HG02763 (cell line): ENCODE measurements at regions not wholly inside any gene's neighbourhood (a gene's known extent, or its start where the extent isn't known, plus 50 kb on each side); places are given as distances from the start of the nearest gene placed in this dataset.
"Not testable (repeated sequence)": the region's sequence is repeated elsewhere in the genome, so short reads cannot be mapped to it uniquely, and the experiment has no call there.

Source experiments
- ATAC-seq: cut with Tn5 transposase; IDR thresholded peaks from one replicate; pipeline ENCODE4 v1.9.1; 2021; ENCODE audit warnings: mild to moderate bottlenecking, moderate library complexity; ENCODE audit not compliant: unreplicated experiment

GRCh38 chr5:96177303-96177869, 215.7 kb upstream of the ELL2 start:
- peak; percentile 68 for ATAC-seq

- no peak for ATAC-seq
Observed at GRCh38 chr5:96176022-96176421, 214.4 kb upstream of the ELL2 start.

- ATAC-seq: no peak
Observed at GRCh38 chr5:96175090-96175489, 213.4 kb upstream of the ELL2 start.

- no peak for ATAC-seq
Observed at GRCh38 chr5:96173366-96173765, 211.7 kb upstream of the ELL2 start.

GRCh38 chr5:96172436-96172835, 210.8 kb upstream of the ELL2 start:
- ATAC-seq: no peak

GRCh38 chr5:96171973-96172372, 210.3 kb upstream of the ELL2 start:
- ATAC-seq: not testable (repeated sequence)

- not testable (repeated sequence) for ATAC-seq
Observed at GRCh38 chr5:96170481-96171125, 209.0 kb upstream of the ELL2 start.

GRCh38 chr5:96168833-96169232, 207.2 kb upstream of the ELL2 start:
- not testable (repeated sequence) for ATAC-seq

GRCh38 chr5:96159043-96159442, 197.4 kb upstream of the ELL2 start:
- ATAC-seq: no peak

- no peak for ATAC-seq
Observed at GRCh38 chr5:96157841-96158291, 196.2 kb upstream of the ELL2 start.

GRCh38 chr5:96157077-96157780, 195.6 kb upstream of the ELL2 start:
- ATAC-seq: no peak

GRCh38 chr5:96155147-96155546, 193.5 kb upstream of the ELL2 start:
- ATAC-seq: no peak

- no peak for ATAC-seq
Observed at GRCh38 chr5:96151891-96152290, 190.2 kb upstream of the ELL2 start.

- ATAC-seq: no peak
Observed at GRCh38 chr5:96150007-96150406, 188.4 kb upstream of the ELL2 start.

GRCh38 chr5:96149546-96149945, 187.9 kb upstream of the ELL2 start:
- no peak for ATAC-seq

- no peak for ATAC-seq
Observed at GRCh38 chr5:96149021-96149420, 187.4 kb upstream of the ELL2 start.

- ATAC-seq: no peak
Observed at GRCh38 chr5:96148376-96148775, 186.7 kb upstream of the ELL2 start.

- ATAC-seq: no peak
Observed at GRCh38 chr5:96147866-96148265, 186.2 kb upstream of the ELL2 start.

GRCh38 chr5:96146675-96147074, 185.0 kb upstream of the ELL2 start:
- peak; percentile 71 for ATAC-seq

GRCh38 chr5:96144289-96144688, 182.6 kb upstream of the ELL2 start:
- ATAC-seq: no peak

- no peak for ATAC-seq
Observed at GRCh38 chr5:96143450-96143849, 181.8 kb upstream of the ELL2 start.

- no peak for ATAC-seq
Observed at GRCh38 chr5:96142786-96143434, 181.3 kb upstream of the ELL2 start.
